Gastrocnemius medialis (tissue), 4 donors: ENCODE measurements at regions not wholly inside any gene's neighbourhood (a gene's known extent, or its start where the extent isn't known, plus 50 kb on each side); places are given as distances from the start of the nearest gene placed in this dataset.

Experiments
- POLR2A ChIP-seq, 2 donors: fragments of 450-650 bp; IDR thresholded peaks; one replicate each; pipeline ENCODE4 v1.6.1; 2017; ENCODE audit warnings: antibody characterized with exemption in 2 of 2, mild to moderate bottlenecking in 2 of 2, moderate library complexity in 2 of 2
- TF ChIP-seq, protein P1 (sequence below), 5 experiments: fragments of 450-650 bp in 3 of 5; fragments of 200-600 bp in 2 of 5; sonication (generic) in 2 of 5; IDR thresholded peaks in 4 of 5; conservative IDR thresholded peaks in 1 of 5; 1 replicate in 4 of 5; 2 replicates in 1 of 5; pipeline ENCODE4 v1.5.1; 2016 to 2019; ENCODE audit warnings: antibody characterized with exemption in 5 of 5, mild to moderate bottlenecking in 3 of 5, moderate library complexity in 3 of 5

DNA sequence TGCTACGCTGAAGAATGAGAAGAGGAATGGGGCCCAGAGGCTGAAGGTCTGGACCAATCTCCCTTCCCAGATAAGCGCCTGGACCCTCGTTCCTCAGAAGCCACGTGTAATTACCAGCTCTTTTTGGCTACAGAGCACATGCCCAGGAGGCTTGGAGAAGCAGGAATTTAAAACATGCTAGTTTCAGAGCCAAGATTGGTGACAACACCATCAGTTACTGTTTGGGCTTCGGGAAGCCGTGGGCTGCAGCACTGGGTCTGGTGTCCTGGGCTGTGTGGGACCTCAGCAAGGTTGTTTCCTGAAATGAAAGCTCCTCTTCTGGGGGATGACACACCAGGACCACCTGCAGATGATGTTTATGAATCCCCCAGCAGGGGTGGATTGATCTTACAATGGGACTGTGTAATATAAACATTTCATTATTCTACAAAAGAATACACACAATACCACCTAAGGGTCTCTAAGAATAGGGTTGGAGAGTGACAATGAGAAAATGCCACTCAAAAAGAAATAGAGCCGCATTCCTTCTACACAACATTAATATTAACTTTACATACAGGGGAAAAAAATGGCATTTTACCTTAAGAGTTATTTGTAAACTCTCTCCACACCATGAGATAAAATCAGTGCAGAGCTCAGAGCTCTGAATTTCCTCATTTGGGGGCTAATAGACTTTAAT is 207.8 kb upstream of the FOXQ1 start:
- TF ChIP-seq, protein P1, sequence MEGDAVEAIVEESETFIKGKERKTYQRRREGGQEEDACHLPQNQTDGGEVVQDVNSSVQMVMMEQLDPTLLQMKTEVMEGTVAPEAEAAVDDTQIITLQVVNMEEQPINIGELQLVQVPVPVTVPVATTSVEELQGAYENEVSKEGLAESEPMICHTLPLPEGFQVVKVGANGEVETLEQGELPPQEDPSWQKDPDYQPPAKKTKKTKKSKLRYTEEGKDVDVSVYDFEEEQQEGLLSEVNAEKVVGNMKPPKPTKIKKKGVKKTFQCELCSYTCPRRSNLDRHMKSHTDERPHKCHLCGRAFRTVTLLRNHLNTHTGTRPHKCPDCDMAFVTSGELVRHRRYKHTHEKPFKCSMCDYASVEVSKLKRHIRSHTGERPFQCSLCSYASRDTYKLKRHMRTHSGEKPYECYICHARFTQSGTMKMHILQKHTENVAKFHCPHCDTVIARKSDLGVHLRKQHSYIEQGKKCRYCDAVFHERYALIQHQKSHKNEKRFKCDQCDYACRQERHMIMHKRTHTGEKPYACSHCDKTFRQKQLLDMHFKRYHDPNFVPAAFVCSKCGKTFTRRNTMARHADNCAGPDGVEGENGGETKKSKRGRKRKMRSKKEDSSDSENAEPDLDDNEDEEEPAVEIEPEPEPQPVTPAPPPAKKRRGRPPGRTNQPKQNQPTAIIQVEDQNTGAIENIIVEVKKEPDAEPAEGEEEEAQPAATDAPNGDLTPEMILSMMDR (IDR thresholded peaks at IDR 0.05 in 4 of 5, conservative IDR thresholded peaks at IDR 0.05 in 1 of 5), result no peak
- TF ChIP-seq POLR2A (IDR thresholded peaks at IDR 0.05), result no peak
